Gastroesophageal sphincter (tissue), 3 donors: ENCODE measurements at regions not wholly inside any gene's neighbourhood (a gene's known extent, or its start where the extent isn't known, plus 50 kb on each side); places are given as distances from the start of the nearest gene placed in this dataset.

ENCODE experiments used
- CTCF ChIP-seq, 4 experiments: fragments of 200-600 bp in 2 of 4; fragments of 450-650 bp in 2 of 4; sonication (generic) in 1 of 4; IDR thresholded peaks; one replicate each; pipeline ENCODE4 v1.5.1; 2017 to 2019; ENCODE audit warnings: antibody characterized with exemption in 4 of 4, mild to moderate bottlenecking in 2 of 4, moderate library complexity in 2 of 4
- POLR2A ChIP-seq, 2 donors: fragments of 450-650 bp; IDR thresholded peaks; one replicate each; pipeline ENCODE4 v1.6.1; 2017; ENCODE audit warnings: antibody characterized with exemption in 2 of 2, mild to moderate bottlenecking in 2 of 2, moderate library complexity in 1 of 2

DNA sequence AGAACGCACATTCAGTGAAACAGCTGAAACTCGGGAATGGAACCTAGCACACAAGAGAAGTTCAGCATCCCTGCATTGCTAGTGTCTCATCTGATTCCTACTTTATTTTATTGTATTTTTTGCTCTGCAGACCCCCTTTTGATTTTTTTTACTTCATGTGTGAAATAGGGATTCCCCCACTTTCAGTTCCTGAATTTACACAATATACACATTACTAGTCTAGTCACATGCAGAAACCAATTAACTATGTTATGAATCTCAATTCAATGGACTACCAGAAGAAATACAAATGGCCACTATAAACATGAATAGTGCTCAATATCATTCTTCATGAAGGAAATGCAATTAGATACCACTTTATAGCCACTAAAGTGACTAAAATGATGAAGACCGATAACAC, 386.1 kb upstream of the COBL start:
- TF ChIP-seq CTCF (IDR thresholded peaks at IDR 0.05) (no peak), POLR2A (IDR thresholded peaks at IDR 0.05) (no peak)
